Keratinocyte (primary cell): ENCODE measurements at regions not wholly inside any gene's neighbourhood (a gene's known extent, or its start where the extent isn't known, plus 50 kb on each side); places are given as distances from the start of the nearest gene placed in this dataset.

Experiments
- DNase-seq: peaks from one replicate; pipeline ENCODE4 v3.0.0-alpha.2; 2011; ENCODE audit warnings: low read depth, missing footprints, low spot score
- FAIRE-seq: peaks from 2 replicates; lab custom pipeline; 2011; peaks lifted over from hg19 to GRCh38; lab: Jason Lieb, UNC
- H2AFZ ChIP-seq: 2 replicates; pipeline ENCODE4 v1.6.0; 2012; ENCODE audit warnings: low read length, control low read depth, inconsistent platforms; ENCODE audit not compliant: control insufficient read depth
- H3K27ac ChIP-seq: 2 replicates; pipeline ENCODE4 v1.5.1; 2011; ENCODE audit warnings: low read length; ENCODE audit not compliant: control insufficient read depth, insufficient read depth
- H3K27me3 ChIP-seq: 3 replicates; pipeline ENCODE4 v1.6.0; 2011; ENCODE audit warnings: low read length; ENCODE audit not compliant: control insufficient read depth, insufficient read depth; ENCODE audit errors: extremely low read depth
- H3K36me3 ChIP-seq, 2 experiments: 2 replicates in 1 of 2; 3 replicates in 1 of 2; pipeline ENCODE4 v1.5.1; 2011; ENCODE audit warnings: low read length in 2 of 2, mild to moderate bottlenecking in 1 of 2; ENCODE audit not compliant: control insufficient read depth in 2 of 2, insufficient read depth in 2 of 2; ENCODE audit errors: extremely low read depth in 1 of 2
- H3K4me1 ChIP-seq: 3 replicates; pipeline ENCODE4 v1.5.1; 2011; ENCODE audit warnings: low read length; ENCODE audit not compliant: control insufficient read depth, insufficient read depth; ENCODE audit errors: extremely low read depth
- H3K4me2 ChIP-seq: 3 replicates; pipeline ENCODE4 v1.6.0; 2011; ENCODE audit warnings: low read depth, low read length; ENCODE audit not compliant: control insufficient read depth, insufficient read depth; ENCODE audit errors: extremely low read depth
- H3K4me3 ChIP-seq, 3 experiments: fragments of 200-600 bp in 1 of 3; sonication (generic) in 1 of 3; 2 replicates in 2 of 3; 3 replicates in 1 of 3; pipeline ENCODE4 v1.5.1; 2011 to 2016; ENCODE audit warnings: low read length in 3 of 3, mild to moderate bottlenecking in 3 of 3, control low read depth in 2 of 3, inconsistent platforms in 1 of 3, low read depth in 1 of 3, mixed read lengths in 1 of 3, mixed run types in 1 of 3, moderate library complexity in 1 of 3; ENCODE audit not compliant: control insufficient read depth in 2 of 3, insufficient read depth in 2 of 3; ENCODE audit errors: extremely low read depth in 1 of 3
- H3K79me2 ChIP-seq: 2 replicates; pipeline ENCODE4 v1.6.0; 2012; ENCODE audit warnings: low read length; ENCODE audit not compliant: control insufficient read depth, insufficient read depth
- H3K9ac ChIP-seq: 3 replicates; pipeline ENCODE4 v1.6.0; 2011; ENCODE audit warnings: low read length; ENCODE audit not compliant: control insufficient read depth, insufficient read depth; ENCODE audit errors: extremely low read depth
- H3K9me1 ChIP-seq: 3 replicates; pipeline ENCODE4 v1.6.0; 2011; ENCODE audit warnings: low read length; ENCODE audit not compliant: control insufficient read depth, insufficient read depth; ENCODE audit errors: extremely low read depth
- H3K9me3 ChIP-seq: 2 replicates; pipeline ENCODE4 v1.5.1; 2012; ENCODE audit warnings: low read depth, low read length; ENCODE audit not compliant: control insufficient read depth
- H4K20me1 ChIP-seq: 3 replicates; pipeline ENCODE4 v1.6.0; 2011; ENCODE audit warnings: low read length; ENCODE audit not compliant: control insufficient read depth, insufficient read depth; ENCODE audit errors: extremely low read depth
- CTCF ChIP-seq, 3 experiments: IDR thresholded peaks in 1 of 3; conservative IDR thresholded peaks in 1 of 3; optimal IDR thresholded peaks in 1 of 3; 2 replicates in 2 of 3; 3 replicates in 1 of 3; pipeline versions ENCODE3 to v1.5.1; 2011; ENCODE audit warnings: low read length in 3 of 3, mild to moderate bottlenecking in 3 of 3, moderate library complexity in 2 of 3, control low read depth in 1 of 3, inconsistent platforms in 1 of 3; ENCODE audit not compliant: insufficient read depth in 2 of 3; ENCODE audit errors: extremely low read depth in 1 of 3
- EZH2 ChIP-seq: IDR thresholded peaks from one replicate; pipeline ENCODE4 v1.6.1; 2012; ENCODE audit warnings: inconsistent platforms, mild to moderate bottlenecking, low read length, moderate library complexity
- dilution Hi-C: fragments of 300-500 bp; cut with MboI; formaldehyde crosslinking; loops from one replicate; pipeline ENCODE4 v1.7.0; 2020; ENCODE audit warnings: low sequenced_read_pairs; ENCODE audit not compliant: extremely low pct_ligation_motif_present

DNA sequence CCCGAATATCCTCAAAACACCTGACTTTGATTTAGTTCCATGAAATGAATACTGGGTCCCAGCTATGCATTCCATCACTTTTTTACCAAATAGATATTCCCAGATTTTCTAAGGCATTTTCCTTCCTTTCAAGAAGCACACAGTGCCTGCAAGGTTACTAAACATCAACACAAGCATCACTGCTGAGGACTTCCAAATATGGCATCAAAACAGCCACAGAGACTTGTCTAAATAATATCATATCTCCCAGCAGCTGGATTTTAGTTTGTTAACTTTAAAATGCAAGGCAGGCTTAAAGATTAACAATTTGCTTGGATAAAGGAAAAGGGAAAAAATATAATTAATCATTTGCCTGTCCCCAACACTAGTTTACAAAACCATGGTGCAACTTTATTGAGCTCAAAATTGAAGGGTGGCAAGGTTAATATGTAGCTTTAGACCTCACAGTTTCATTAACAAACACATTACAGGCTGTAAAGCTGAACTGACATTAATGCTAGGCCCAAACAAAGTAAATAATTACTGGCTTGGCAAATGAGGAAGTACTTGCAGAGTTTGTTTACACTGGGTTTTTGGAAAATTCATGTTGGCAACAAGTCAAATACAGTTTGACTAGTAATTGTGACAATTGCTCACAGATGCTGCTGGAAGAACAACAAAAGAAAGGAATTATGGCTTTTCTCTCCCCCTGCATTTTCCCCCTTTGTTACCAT lies 401.7 kb upstream of the CDIN1 start:
- no peak overlapping the region for H3K4me2 ChIP-seq
- dilution Hi-C loops = no loop called here
- H3K27ac ChIP-seq = no peak overlapping the region

DNA sequence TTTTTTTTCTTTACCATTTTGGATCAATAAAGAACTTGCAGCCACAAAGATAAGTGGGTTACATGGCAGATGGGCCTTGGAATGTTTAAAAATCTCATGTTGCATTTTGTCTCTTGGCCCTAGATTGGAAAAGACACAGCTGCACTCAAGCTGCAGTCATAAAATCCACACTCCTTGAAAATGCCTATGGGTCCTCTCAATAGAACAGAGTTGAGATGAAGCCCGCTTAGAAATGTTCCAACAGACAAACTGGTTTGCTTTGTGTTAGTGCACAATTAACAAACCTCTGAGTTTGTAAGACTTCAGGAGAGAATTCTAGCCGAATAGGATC lies 401.2 kb upstream of the CDIN1 start:
- dilution Hi-C loops = no loop called here
- H3K4me2 ChIP-seq = no peak overlapping the region
- DNase-seq (no peak), FAIRE-seq (no peak)
- no peaks in the 10 kb centered on the region for H3K27me3 ChIP-seq
- H3K9me1 ChIP-seq = no peaks in the 10 kb centered on the region
- no peaks in the 10 kb centered on the region for H4K20me1 ChIP-seq
- no peak overlapping the region for H2AFZ ChIP-seq
- TF ChIP-seq EZH2 (no peak), CTCF (optimal IDR thresholded peaks at IDR 0.05 in 1 of 3, IDR thresholded peaks at IDR 0.05 in 1 of 3, conservative IDR thresholded peaks at IDR 0.05 in 1 of 3; ENCODE audit: extremely low read depth in 1 of 3, insufficient read depth in 2 of 3, low read length in 3 of 3) (no peak)
- no peaks in the 10 kb centered on the region for H3K4me1 ChIP-seq
- H3K9ac ChIP-seq = no peak overlapping the region
- no peak overlapping the region for H3K27ac ChIP-seq
- no peaks in the 10 kb centered on the region for H3K9me3 ChIP-seq
- H3K36me3 ChIP-seq = no peaks in the 10 kb centered on the region
- H3K79me2 ChIP-seq = no peaks in the 10 kb centered on the region
- no peak overlapping the region for H3K4me3 ChIP-seq

More for the DNA sequence above, 401.7 kb upstream of the CDIN1 start:
- no peak for TF ChIP-seq EZH2
- Histone ChIP-seq H3K27me3 (no peaks in the 10 kb centered on the region), H3K9me1 (no peaks in the 10 kb centered on the region), H3K79me2 (no peaks in the 10 kb centered on the region), H3K9ac (no peak overlapping the region), H3K4me3 (no peak overlapping the region), H2AFZ (no peak overlapping the region), H3K9me3 (no peaks in the 10 kb centered on the region), H3K36me3 (no peaks in the 10 kb centered on the region), H3K4me1 (no peaks in the 10 kb centered on the region), H4K20me1 (no peaks in the 10 kb centered on the region)
- no peak for DNase-seq
- no peak for FAIRE-seq

- no peak for TF ChIP-seq CTCF (optimal IDR thresholded peaks at IDR 0.05 in 1 of 3, IDR thresholded peaks at IDR 0.05 in 1 of 3, conservative IDR thresholded peaks at IDR 0.05 in 1 of 3; ENCODE audit: extremely low read depth in 1 of 3, insufficient read depth in 2 of 3, low read length in 3 of 3)
- TF ChIP-seq EZH2 = no peak
- Histone ChIP-seq H3K9me1 (no peaks in the 10 kb centered on the region), H3K36me3 (no peaks in the 10 kb centered on the region), H3K4me3 (no peak overlapping the region), H3K4me2 (no peak overlapping the region), H2AFZ (no peak overlapping the region), H3K4me1 (no peaks in the 10 kb centered on the region), H3K9ac (no peak overlapping the region), H3K27ac (no peak overlapping the region), H3K9me3 (no peaks in the 10 kb centered on the region), H4K20me1 (no peaks in the 10 kb centered on the region), H3K79me2 (no peaks in the 10 kb centered on the region), H3K27me3 (no peaks in the 10 kb centered on the region)
- FAIRE-seq (no peak), DNase-seq (no peak)
- dilution Hi-C loops = no loop called here
Measured at GRCh38 chr15:36183201-36183600, 396.2 kb upstream of the CDIN1 start.
